A549 (cell line): ENCODE measurements at regions not wholly inside any gene's neighbourhood (a gene's known extent, or its start where the extent isn't known, plus 50 kb on each side); places are given as distances from the start of the nearest gene placed in this dataset.
"Not testable (repeated sequence)": the region's sequence is repeated elsewhere in the genome, so short reads cannot be mapped to it uniquely, and the experiment has no call there.

Experiments used
- ATAC-seq, 2 experiments: fragments of 200-7000 bp in 1 of 2; fragments of >200 bp in 1 of 2; cut with Nextera tagmentation in 1 of 2; cut with Tn5 transposase in 1 of 2; 3 replicates each; pipeline versions ENCODE4 v1.8.0 to v1.9.1; 2018 to 2020; ENCODE audit warnings: mild to moderate bottlenecking in 1 of 2, moderate library complexity in 1 of 2
- CTCF ChIA-PET: fragments of 300-600 bp; sonication (Branson Sonifier 250); formaldehyde crosslinking; extraction: SDS; loops from one replicate; lab custom pipeline; 2021; ENCODE audit warnings: antibody characterized with exemption, inconsistent platforms; lab: Yijun Ruan, JAX
- POLR2A ChIA-PET: fragments of 350-600 bp; formaldehyde crosslinking; extraction: SDS; loops from one replicate; lab custom pipeline; 2021; ENCODE audit warnings: antibody characterized with exemption, inconsistent platforms; lab: Yijun Ruan, JAX
- DNase-seq, 2 experiments: peaks; one replicate each; pipeline versions ENCODE4 v3.0.0 to v3.0.0-alpha.2; 2011 to 2016; ENCODE audit warnings: low read depth in 1 of 2, low spot score in 1 of 2
- FAIRE-seq: peaks from 2 replicates; lab custom pipeline; 2011; peaks lifted over from hg19 to GRCh38; lab: Jason Lieb, UNC
- H3K27ac ChIP-seq, 2 experiments: fragments of >200 bp; sonication (Bioruptor Twin); formaldehyde crosslinking; 3 replicates each; pipeline ENCODE4 v1.5.1; 2016 to 2017
- H3K4me1 ChIP-seq: fragments of >200 bp; sonication (Bioruptor Twin); formaldehyde crosslinking; 3 replicates; pipeline ENCODE4 v1.6.1; 2016
- H3K4me2 ChIP-seq: fragments of >200 bp; sonication (Bioruptor Twin); formaldehyde crosslinking; 3 replicates; pipeline ENCODE4 v1.6.1; 2016
- H3K4me3 ChIP-seq: fragments of >200 bp; sonication (Bioruptor Twin); formaldehyde crosslinking; 3 replicates; pipeline ENCODE4 v1.5.1; 2016
- H3K9me3 ChIP-seq: fragments of >200 bp; sonication (Bioruptor Twin); formaldehyde crosslinking; 3 replicates; pipeline ENCODE4 v1.6.1; 2016
- CHD4 ChIP-seq: fragments of 200-600 bp; sonication (generic); IDR thresholded peaks from 2 replicates; pipeline ENCODE4 v1.6.1; 2016; ENCODE audit warnings: antibody characterized with exemption, mild to moderate bottlenecking, borderline replicate concordance
- GATA3 ChIP-seq: IDR thresholded peaks from 2 replicates; pipeline ENCODE4 v1.6.1; 2012; ENCODE audit warnings: borderline replicate concordance
- HDAC2 ChIP-seq: fragments of 200-600 bp; sonication (generic); IDR thresholded peaks from 2 replicates; pipeline ENCODE4 v1.6.1; 2016
- HOXB5 ChIP-seq: fragments of 250-450 bp; sonication (Bioruptor Pico); IDR thresholded peaks from 2 replicates; pipeline ENCODE4 v1.5.0; 2020; ENCODE audit warnings: mild to moderate bottlenecking, moderate library complexity
- JUN ChIP-seq, 2 experiments: fragments of >200 bp; sonication (Bioruptor Twin); formaldehyde crosslinking; IDR thresholded peaks; 2 replicates in 1 of 2; 3 replicates in 1 of 2; pipeline ENCODE4 v1.6.1; 2016 to 2017
- KDM1A ChIP-seq: fragments of 200-600 bp; sonication (generic); IDR thresholded peaks from 2 replicates; pipeline ENCODE4 v1.6.1; 2016; ENCODE audit warnings: low read depth, mild to moderate bottlenecking
- TP53 ChIP-seq: fragments of 250-450 bp; sonication (Bioruptor Pico); IDR thresholded peaks from 2 replicates; pipeline ENCODE4 v1.5.0; 2021; ENCODE audit warnings: mild to moderate bottlenecking, moderate library complexity
- ZC3H11A ChIP-seq: fragments of 450-650 bp; IDR thresholded peaks from 2 replicates; pipeline ENCODE4 v1.6.1; 2014; ENCODE audit warnings: antibody characterized with exemption, mild to moderate bottlenecking
- WGBS: methylation state at CpG from one replicate; pipeline ENCODE4 v1.1.6; 2017; ENCODE audit errors: missing lambda C conversion rate; 5-methylcytosine and 5-hydroxymethylcytosine counted together
- TF ChIP-seq, protein P1 (sequence below): fragments of >200 bp; sonication (Bioruptor Twin); formaldehyde crosslinking; IDR thresholded peaks from 3 replicates; pipeline ENCODE4 v1.5.1; 2016
- TF ChIP-seq, protein P2 (sequence below): fragments of 450-650 bp; IDR thresholded peaks from 2 replicates; pipeline ENCODE4 v1.6.1; 2014; ENCODE audit warnings: antibody characterized with exemption

DNA sequence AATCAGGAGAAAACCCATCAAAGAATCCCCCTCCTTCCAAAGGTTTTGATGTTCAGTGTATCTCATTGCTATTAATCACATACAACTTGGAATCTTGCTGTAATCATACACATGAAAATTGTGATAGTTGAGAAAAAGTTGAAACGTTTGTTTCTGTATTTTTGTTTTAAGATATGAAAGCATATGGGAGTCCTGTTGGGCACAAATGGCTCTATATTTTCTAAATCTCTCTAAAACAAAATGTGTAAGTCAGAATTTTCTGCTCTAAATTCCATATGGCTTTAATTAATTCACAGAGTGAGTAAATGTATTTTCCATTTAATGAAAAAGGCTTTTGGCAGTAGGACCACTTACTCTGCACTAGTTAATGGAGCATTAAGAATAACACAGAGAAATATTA is 140.2 kb downstream of the MOSPD2 start (continued):
- TF ChIP-seq, protein P1, sequence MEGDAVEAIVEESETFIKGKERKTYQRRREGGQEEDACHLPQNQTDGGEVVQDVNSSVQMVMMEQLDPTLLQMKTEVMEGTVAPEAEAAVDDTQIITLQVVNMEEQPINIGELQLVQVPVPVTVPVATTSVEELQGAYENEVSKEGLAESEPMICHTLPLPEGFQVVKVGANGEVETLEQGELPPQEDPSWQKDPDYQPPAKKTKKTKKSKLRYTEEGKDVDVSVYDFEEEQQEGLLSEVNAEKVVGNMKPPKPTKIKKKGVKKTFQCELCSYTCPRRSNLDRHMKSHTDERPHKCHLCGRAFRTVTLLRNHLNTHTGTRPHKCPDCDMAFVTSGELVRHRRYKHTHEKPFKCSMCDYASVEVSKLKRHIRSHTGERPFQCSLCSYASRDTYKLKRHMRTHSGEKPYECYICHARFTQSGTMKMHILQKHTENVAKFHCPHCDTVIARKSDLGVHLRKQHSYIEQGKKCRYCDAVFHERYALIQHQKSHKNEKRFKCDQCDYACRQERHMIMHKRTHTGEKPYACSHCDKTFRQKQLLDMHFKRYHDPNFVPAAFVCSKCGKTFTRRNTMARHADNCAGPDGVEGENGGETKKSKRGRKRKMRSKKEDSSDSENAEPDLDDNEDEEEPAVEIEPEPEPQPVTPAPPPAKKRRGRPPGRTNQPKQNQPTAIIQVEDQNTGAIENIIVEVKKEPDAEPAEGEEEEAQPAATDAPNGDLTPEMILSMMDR = no peak
- TF ChIP-seq, protein P2, sequence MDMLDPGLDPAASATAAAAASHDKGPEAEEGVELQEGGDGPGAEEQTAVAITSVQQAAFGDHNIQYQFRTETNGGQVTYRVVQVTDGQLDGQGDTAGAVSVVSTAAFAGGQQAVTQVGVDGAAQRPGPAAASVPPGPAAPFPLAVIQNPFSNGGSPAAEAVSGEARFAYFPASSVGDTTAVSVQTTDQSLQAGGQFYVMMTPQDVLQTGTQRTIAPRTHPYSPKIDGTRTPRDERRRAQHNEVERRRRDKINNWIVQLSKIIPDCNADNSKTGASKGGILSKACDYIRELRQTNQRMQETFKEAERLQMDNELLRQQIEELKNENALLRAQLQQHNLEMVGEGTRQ = no peak

DNA sequence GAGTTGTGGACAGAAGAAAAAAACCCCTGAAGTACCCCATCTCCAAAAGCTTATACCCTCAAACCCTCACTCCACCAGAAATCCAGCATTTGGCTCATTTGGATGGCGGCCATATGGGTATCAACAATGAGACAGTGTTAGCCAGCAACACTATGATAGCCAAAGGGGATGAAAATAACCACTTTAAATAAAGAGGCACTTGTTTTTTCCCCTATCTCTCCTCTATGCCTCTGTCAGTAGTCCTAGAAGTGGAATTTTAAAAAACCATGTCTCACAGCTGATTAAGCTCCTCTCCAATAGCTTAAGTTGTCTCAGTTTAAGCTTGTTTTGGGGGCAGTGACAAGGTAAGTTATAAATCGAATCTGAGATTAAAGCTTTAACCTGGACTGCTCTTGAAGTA is 124.0 kb downstream of the MOSPD2 start:
- Histone ChIP-seq H3K9me3 (no peaks in the 10 kb centered on the region), H3K4me3 (no peak overlapping the region), H3K4me2 (no peak overlapping the region), H3K4me1 (no peaks in the 10 kb centered on the region), H3K27ac (no peak overlapping the region)
- DNase-seq = no peak
- ChIA-PET CTCF (no interaction called here), POLR2A (no interaction called here)
- TF ChIP-seq GATA3 (no peak), JUN (IDR thresholded peaks at IDR 0.05) (no peak), HDAC2 (no peak), KDM1A (no peak), CHD4 (no peak), HOXB5 (CRISPR knock-in tag) (no peak), TP53 (CRISPR knock-in tag) (no peak)
- ATAC-seq = no peak
- 0% methylated on average over 2 of the region's 2 CpGs for WGBS
- FAIRE-seq = no peak

DNA sequence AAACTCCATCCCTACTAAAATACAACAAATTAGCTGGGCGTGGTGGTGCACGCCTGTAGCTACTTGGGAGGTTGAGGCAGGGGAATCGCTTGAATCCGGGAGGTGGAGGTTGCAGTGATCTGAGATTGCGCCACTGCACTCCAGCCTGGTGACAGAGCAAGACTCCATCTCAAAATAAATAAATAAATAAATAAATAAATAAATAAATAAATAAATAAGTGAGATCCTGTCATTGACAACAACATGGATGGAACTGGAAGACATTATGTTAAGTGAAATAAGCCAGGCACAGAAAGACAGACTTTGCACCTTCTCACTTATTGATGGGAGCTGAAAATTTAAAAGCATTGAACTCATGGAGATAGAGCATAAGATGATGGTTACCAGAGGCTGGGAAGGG is 111.2 kb downstream of the MOSPD2 start:
- H3K9me3 ChIP-seq, CTCF ChIA-PET, ATAC-seq, H3K4me1 ChIP-seq, FAIRE-seq, H3K27ac ChIP-seq, H3K4me3 ChIP-seq, H3K4me2 ChIP-seq, DNase-seq, POLR2A ChIA-PET: not testable (repeated sequence)
- WGBS = 54% methylated on average over 5 of the region's 5 CpGs
- peak; percentile 61 for TF ChIP-seq ZC3H11A
- TF ChIP-seq, all 56 proteins: peak for 1; not testable (repeated sequence) for 55
